DMS53 (cell line): ENCODE measurements at regions not wholly inside any gene's neighbourhood (a gene's known extent, or its start where the extent isn't known, plus 50 kb on each side); places are given as distances from the start of the nearest gene placed in this dataset.

Experiments
- DNase-seq: peaks from one replicate; lab custom pipeline; 2025; lab: John Stamatoyannopoulos, UW

- DNase-seq, result no peak
Measured at GRCh38 chr18:46266473-46266872, 162.3 kb downstream of the HAUS1 start.

DNA sequence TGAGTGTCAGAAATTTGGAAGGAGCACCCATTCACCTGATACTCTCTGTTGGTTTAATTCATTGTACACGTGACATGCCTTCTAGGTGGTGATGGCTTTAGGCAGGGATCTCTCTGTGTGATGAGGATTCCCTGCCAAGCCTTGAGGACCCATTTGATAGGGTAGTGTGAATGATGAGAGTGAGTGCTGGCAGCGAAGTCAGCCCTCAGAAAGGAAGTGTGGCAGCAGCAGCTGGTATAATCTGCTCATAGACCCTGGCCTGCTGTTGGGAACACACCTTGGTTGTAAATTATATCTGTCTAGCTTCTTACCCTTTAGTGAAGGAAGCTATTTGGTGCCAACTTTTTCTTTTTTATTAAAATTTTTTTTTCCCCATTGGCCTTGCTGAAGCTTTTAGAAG, 164.5 kb downstream of the HAUS1 start:
- DNase-seq, result no peak

DNA sequence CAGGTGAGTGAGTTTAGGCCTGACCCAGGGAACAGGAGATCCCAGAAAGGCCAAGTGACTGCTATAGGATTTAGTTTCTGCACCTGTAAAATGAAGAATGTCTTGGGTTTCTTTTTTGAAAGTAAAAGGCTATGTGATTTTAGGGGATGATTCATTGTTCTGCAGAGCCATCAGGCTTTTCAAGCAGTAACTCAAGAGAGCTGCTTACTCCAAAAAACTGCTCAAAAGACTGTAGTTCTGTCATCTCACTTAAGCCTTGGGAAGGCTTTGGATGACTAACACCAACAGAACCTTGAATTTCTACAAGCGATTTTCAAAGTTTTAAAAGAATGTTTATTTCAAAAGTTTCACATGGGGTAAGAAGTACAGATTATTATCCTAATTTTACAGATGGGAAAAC, 165.1 kb downstream of the HAUS1 start:
- no peak for DNase-seq

GRCh38 chr18:46271488-46271887, 167.3 kb downstream of the HAUS1 start:
- no peak for DNase-seq

- no peak for DNase-seq
Measured at GRCh38 chr18:46273861-46274260, 169.7 kb downstream of the HAUS1 start.

- no peak for DNase-seq
Measured at GRCh38 chr18:46274266-46274665, 170.1 kb downstream of the HAUS1 start.

DNA sequence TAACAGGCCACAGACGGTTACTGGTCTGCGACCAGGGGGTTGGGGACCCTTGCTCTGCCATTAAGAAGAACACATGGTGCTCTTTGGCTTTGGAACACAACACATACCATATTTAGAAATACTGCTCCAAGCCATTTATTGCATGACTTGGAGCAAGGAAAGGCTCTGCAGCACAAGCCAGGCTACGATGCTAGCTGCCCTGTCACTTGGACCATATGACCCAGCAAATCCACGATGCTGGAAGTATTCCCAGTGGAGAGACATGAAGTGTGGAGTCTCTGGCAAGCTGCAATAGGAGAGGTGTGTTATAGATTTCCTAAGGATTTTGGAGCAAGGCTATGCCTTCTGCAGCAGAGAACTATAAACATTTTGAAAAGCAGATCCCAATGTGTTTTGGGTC, 171.2 kb downstream of the HAUS1 start:
- no peak for DNase-seq

GRCh38 chr18:46276748-46277147, 172.6 kb downstream of the HAUS1 start:
- DNase-seq, result peak; percentile 24

GRCh38 chr18:46278481-46279465, 174.6 kb downstream of the HAUS1 start:
- no peak for DNase-seq

DNA sequence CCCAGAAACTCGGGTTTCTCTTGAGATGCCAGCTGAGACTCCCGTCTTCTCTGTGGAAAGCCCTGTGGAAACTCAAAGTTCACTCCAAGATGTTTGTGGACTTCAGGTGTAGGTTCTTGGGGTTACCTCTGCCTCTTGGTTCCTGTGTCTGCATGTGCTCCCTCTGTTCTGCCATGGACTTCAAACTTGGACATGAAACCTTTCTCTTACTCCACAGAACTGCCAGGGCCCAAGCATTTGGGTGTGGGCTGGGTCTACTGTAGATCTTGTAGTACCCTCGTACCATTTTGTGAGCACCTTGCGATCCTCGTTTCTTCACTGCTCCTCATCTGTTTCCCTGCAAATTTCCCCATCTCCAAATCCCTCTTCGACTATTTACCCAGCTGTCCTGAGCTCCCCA, 175.5 kb downstream of the HAUS1 start:
- DNase-seq, result no peak

- DNase-seq, result peak; percentile 92
Measured at GRCh38 chr18:46281185-46282176, 177.3 kb downstream of the HAUS1 start.

DNA sequence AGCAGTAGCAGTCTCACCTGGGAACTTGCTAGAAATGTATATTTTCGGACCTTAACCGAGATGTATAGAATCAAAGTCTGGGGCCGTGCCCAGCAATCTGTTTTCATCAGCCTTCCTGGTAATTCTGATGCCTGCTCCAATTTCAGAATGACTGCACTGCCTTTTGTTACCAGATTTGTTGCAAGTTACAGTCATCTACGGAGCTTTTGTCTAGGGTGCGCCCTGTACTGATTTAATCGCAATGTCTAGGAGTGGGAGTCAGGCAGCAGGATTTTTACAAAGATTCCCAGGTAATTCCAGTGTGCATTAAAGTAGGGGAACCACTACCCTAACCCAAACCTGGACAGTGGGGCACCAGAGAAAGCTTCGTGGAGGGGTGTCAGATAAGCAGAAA, 178.0 kb downstream of the HAUS1 start:
- no peak for DNase-seq

- no peak for DNase-seq
Measured at GRCh38 chr18:46282646-46283045, 178.5 kb downstream of the HAUS1 start.

DNA sequence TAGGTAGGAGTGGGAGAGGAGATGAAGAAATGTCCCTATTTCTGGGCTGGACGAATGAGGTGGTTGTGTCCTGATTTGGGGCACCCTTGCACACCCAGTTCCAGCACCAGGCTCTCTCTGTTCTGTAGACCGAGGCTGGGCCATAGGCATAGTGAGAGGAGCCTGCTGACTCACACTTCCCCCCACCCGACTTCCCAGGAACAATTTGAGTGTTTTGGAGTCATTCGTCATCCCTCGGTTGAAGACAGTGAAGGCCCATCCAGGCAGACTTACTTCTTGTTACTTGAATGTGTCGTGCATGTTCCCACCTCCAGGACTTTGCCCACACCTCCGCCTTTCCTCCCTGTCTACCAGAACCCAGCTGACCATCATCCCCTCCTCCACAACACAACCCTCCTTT, 179.1 kb downstream of the HAUS1 start:
- DNase-seq, result no peak

GRCh38 chr18:46283895-46284295, 179.7 kb downstream of the HAUS1 start:
- peak; percentile 39 for DNase-seq

- DNase-seq, result no peak
Measured at GRCh38 chr18:46289463-46289862, 185.3 kb downstream of the HAUS1 start.

DNA sequence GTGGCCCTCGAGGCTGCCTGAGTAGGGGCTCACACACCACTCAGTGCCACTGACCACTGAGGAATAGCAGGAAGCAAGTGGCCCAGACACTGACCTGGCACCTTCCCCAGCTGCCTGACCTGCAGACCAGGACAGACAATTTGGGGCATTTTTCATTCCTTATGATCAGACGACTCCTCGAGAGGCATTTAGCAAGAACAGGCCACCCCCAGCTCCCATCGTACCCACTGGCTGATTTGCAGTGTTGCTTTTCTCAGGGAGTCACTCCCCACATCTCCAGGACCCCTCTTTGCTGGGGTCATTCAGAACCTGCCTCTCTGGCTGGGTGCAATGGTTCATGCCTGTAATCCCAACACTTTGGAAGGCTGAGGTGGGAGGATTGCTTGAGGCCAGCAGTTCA, 185.7 kb downstream of the HAUS1 start:
- no peak for DNase-seq

DNA sequence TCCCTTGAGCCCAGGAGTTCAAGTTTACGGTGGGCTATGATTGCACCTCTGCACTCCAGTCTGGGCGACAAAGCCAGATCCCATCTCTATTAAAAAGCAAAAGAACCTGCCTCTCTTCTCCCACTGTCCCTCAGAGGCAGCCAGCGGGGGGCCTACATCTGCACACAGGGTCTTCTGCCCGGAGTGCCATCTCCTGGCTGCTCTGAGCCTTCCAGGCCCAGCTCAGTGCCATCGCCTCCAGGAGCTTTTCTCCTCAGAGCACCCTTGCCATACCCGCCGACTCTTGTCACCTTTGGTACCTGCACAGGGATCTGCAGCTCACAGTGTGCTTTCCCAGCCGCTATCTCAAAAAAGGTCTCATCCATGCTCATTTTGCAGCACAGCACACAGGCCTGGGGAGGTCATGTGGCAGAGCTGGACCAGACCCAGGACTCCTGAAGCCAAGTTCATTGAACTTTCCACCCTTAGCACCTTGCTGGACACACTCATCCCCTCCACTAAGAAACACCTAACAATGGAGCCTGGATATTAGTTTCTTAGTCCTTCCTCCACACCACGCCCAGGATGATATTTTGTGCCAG, 186.3 kb downstream of the HAUS1 start:
- DNase-seq, result no peak

GRCh38 chr18:46291149-46291548, 187.0 kb downstream of the HAUS1 start:
- DNase-seq, result no peak

- no peak for DNase-seq
Measured at GRCh38 chr18:46293742-46294181, 189.6 kb downstream of the HAUS1 start.

GRCh38 chr18:46294318-46294717, 190.1 kb downstream of the HAUS1 start:
- no peak for DNase-seq

- DNase-seq, result no peak
Measured at GRCh38 chr18:46294751-46295150, 190.6 kb downstream of the HAUS1 start.
